ENCODE measurements at regions not wholly inside any gene's neighbourhood (a gene's known extent, or its start where the extent isn't known, plus 50 kb on each side); places are given as distances from the start of the nearest gene placed in this dataset.

GRCh38 chr11:98260983-98261382 lies 759.8 kb upstream of the CNTN5 start:
- no peak overlapping the region for H3K27ac ChIP-seq
- no peaks in the 10 kb centered on the region for H3K36me3 ChIP-seq
- no peaks in the 10 kb centered on the region for H3K9me3 ChIP-seq
- no peaks in the 10 kb centered on the region for H3K27me3 ChIP-seq
- DNase-seq, result no peak
- no peak overlapping the region for H3K4me3 ChIP-seq (replicated peaks in 1 of 3)
- no peaks in the 10 kb centered on the region for H3K4me1 ChIP-seq
- intact Hi-C loops (cut with DNase I), result no loop called here
- WGBS, 2 donors, result 81 to 96% methylated on average over 1 of the region's 1 CpG
- no peak for TF ChIP-seq CTCF (IDR thresholded peaks at IDR 0.05)
- TF ChIP-seq POLR2A (IDR thresholded peaks at IDR 0.05), result no peak

- WGBS, 2 donors, result 76 to 80% methylated on average over 2 of the region's 2 CpGs
- no peaks in the 10 kb centered on the region for H3K27me3 ChIP-seq
- H3K9me3 ChIP-seq, result no peaks in the 10 kb centered on the region
- TF ChIP-seq CTCF (IDR thresholded peaks at IDR 0.05) (no peak), POLR2A (IDR thresholded peaks at IDR 0.05) (no peak)
- H3K27ac ChIP-seq, result no peak overlapping the region
- DNase-seq, result no peak
- intact Hi-C loops (cut with DNase I), result no loop called here
- no peaks in the 10 kb centered on the region for H3K4me1 ChIP-seq
- H3K4me3 ChIP-seq (replicated peaks in 1 of 3), result no peak overlapping the region
- no peaks in the 10 kb centered on the region for H3K36me3 ChIP-seq
Measured at GRCh38 chr11:98277251-98277912, 743.4 kb upstream of the CNTN5 start.

- Histone ChIP-seq H3K27me3 (no peaks in the 10 kb centered on the region), H3K36me3 (no peaks in the 10 kb centered on the region), H3K9me3 (no peaks in the 10 kb centered on the region), H3K4me1 (no peaks in the 10 kb centered on the region), H3K27ac (no peak overlapping the region), H3K4me3 (replicated peaks in 1 of 3) (no peak overlapping the region)
- intact Hi-C loops (cut with DNase I), result no loop called here
- WGBS, 2 donors, result 84 to 92% methylated on average over 3 of the region's 3 CpGs
- no peak for DNase-seq
- TF ChIP-seq CTCF (IDR thresholded peaks at IDR 0.05), result no peak
- no peak for TF ChIP-seq POLR2A (IDR thresholded peaks at IDR 0.05)
Measured at GRCh38 chr11:98289617-98290263, 731.0 kb upstream of the CNTN5 start.

GRCh38 chr11:98296091-98296880 lies 724.5 kb upstream of the CNTN5 start:
- no peak for DNase-seq
- no peak overlapping the region for H3K4me3 ChIP-seq (replicated peaks in 1 of 3)
- no peaks in the 10 kb centered on the region for H3K27me3 ChIP-seq
- H3K27ac ChIP-seq, result no peak overlapping the region
- no peaks in the 10 kb centered on the region for H3K4me1 ChIP-seq
- WGBS, 2 donors, result 77 to 79% methylated on average over 4 of the region's 4 CpGs
- TF ChIP-seq CTCF (IDR thresholded peaks at IDR 0.05), result no peak
- no peak for TF ChIP-seq POLR2A (IDR thresholded peaks at IDR 0.05)
- no peaks in the 10 kb centered on the region for H3K9me3 ChIP-seq
- H3K36me3 ChIP-seq, result no peaks in the 10 kb centered on the region
- intact Hi-C loops (cut with DNase I), result no loop called here

GRCh38 chr11:98300719-98301118 lies 720.0 kb upstream of the CNTN5 start:
- DNase-seq, result no peak
- Histone ChIP-seq H3K4me3 (replicated peaks in 1 of 3) (no peak overlapping the region), H3K9me3 (no peaks in the 10 kb centered on the region), H3K27me3 (no peaks in the 10 kb centered on the region), H3K36me3 (no peaks in the 10 kb centered on the region), H3K4me1 (no peaks in the 10 kb centered on the region), H3K27ac (no peak overlapping the region)
- 64 to 75% methylated on average over 3 of the region's 3 CpGs for WGBS, 2 donors
- no peak for TF ChIP-seq CTCF (IDR thresholded peaks at IDR 0.05)
- TF ChIP-seq POLR2A (IDR thresholded peaks at IDR 0.05), result no peak
- intact Hi-C loops (cut with DNase I), result no loop called here
